GM13976 (cell line): ENCODE measurements at regions not wholly inside any gene's neighbourhood (a gene's known extent, or its start where the extent isn't known, plus 50 kb on each side); places are given as distances from the start of the nearest gene placed in this dataset.

Experiments
- DNase-seq: peaks from one replicate; pipeline ENCODE4 v3.0.0; 2012; ENCODE audit warnings: low spot score
- CTCF ChIP-seq: IDR thresholded peaks from 2 replicates; pipeline ENCODE4 v1.5.1; 2012; ENCODE audit warnings: borderline replicate concordance, mild to moderate bottlenecking; ENCODE audit not compliant: insufficient read depth; ENCODE audit errors: extremely low read depth, missing control alignments, control extremely low read depth
- in situ Hi-C: fragments of 300-500 bp; cut with MboI; formaldehyde crosslinking; loops from one replicate; pipeline ENCODE4 v1.12.0; 2022; ENCODE audit warnings: low sequenced_read_pairs, mixed read lengths, inconsistent platforms; ENCODE audit not compliant: unreplicated experiment

- no peak for DNase-seq
- in situ Hi-C loops = no loop called here
- TF ChIP-seq CTCF = no peak
Observed at GRCh38 chr6:41404182-41404845, 68.9 kb downstream of the NCR2 start.

GRCh38 chr6:41405941-41406727 lies 70.7 kb downstream of the NCR2 start:
- in situ Hi-C loops = no loop called here
- no peak for DNase-seq
- TF ChIP-seq CTCF = no peak

GRCh38 chr6:41406728-41407489 lies 71.5 kb downstream of the NCR2 start:
- DNase-seq = no peak
- in situ Hi-C loops = no loop called here
- TF ChIP-seq CTCF = no peak

- no peak for TF ChIP-seq CTCF
- in situ Hi-C loops = no loop called here
- DNase-seq = no peak
Observed at GRCh38 chr6:41408576-41408975, 73.2 kb downstream of the NCR2 start.

GRCh38 chr6:41408982-41409381 lies 73.6 kb downstream of the NCR2 start:
- no peak for TF ChIP-seq CTCF
- in situ Hi-C loops = no loop called here
- DNase-seq = no peak

- in situ Hi-C loops = no loop called here
- DNase-seq = no peak
- TF ChIP-seq CTCF = no peak
Observed at GRCh38 chr6:41409489-41409888, 74.1 kb downstream of the NCR2 start.
